OCI-LY1 (cell line): ENCODE measurements at regions not wholly inside any gene's neighbourhood (a gene's known extent, or its start where the extent isn't known, plus 50 kb on each side); places are given as distances from the start of the nearest gene placed in this dataset.
"Not testable (repeated sequence)": the region's sequence is repeated elsewhere in the genome, so short reads cannot be mapped to it uniquely, and the experiment has no call there.

ENCODE experiments used
- H2AFZ ChIP-seq: fragments of 200-600 bp; sonication (generic), shearing (Covaris generic); 2 replicates; pipeline ENCODE4 v1.6.0; 2014; ENCODE audit warnings: antibody characterized with exemption, mild to moderate bottlenecking, low read length
- H3F3A ChIP-seq: fragments of 200-600 bp; sonication (generic), shearing (Covaris generic); 2 replicates; pipeline ENCODE4 v1.6.0; 2014; ENCODE audit warnings: mild to moderate bottlenecking, antibody characterized with exemption, low read length, moderate library complexity; ENCODE audit not compliant: insufficient read depth
- H3K27ac ChIP-seq: fragments of 200-600 bp; sonication (generic); 2 replicates; pipeline ENCODE4 v1.5.1; 2014; ENCODE audit warnings: low read length, mixed run types, mild to moderate bottlenecking, low read depth; ENCODE audit not compliant: poor library complexity, severe bottlenecking
- H3K27me3 ChIP-seq: fragments of 200-600 bp; sonication (generic); 2 replicates; pipeline ENCODE4 v1.6.0; 2014; ENCODE audit warnings: antibody characterized with exemption, mild to moderate bottlenecking, low read length, moderate library complexity; ENCODE audit not compliant: insufficient read depth
- H3K36me3 ChIP-seq: fragments of 200-600 bp; sonication (generic); 2 replicates; pipeline ENCODE4 v1.6.1; 2014; ENCODE audit warnings: mild to moderate bottlenecking, antibody characterized with exemption, low read length, moderate library complexity, mixed read lengths; ENCODE audit not compliant: insufficient read depth
- H3K4me1 ChIP-seq: fragments of 200-600 bp; sonication (generic); 2 replicates; pipeline ENCODE4 v1.5.1; 2014; ENCODE audit warnings: mild to moderate bottlenecking, low read length, moderate library complexity; ENCODE audit not compliant: insufficient read depth, severe bottlenecking
- H3K4me2 ChIP-seq: fragments of 200-600 bp; sonication (generic), shearing (Covaris generic); 2 replicates; pipeline ENCODE4 v1.6.1; 2014; ENCODE audit warnings: low read length
- H3K4me3 ChIP-seq: fragments of 200-600 bp; sonication (generic); 2 replicates; pipeline ENCODE4 v1.5.1; 2014; ENCODE audit warnings: low read length, low read depth, mild to moderate bottlenecking, mixed read lengths; ENCODE audit not compliant: poor library complexity, severe bottlenecking
- H3K79me2 ChIP-seq: fragments of 200-600 bp; shearing (Covaris generic); 2 replicates; pipeline ENCODE4 v1.6.1; 2016; ENCODE audit warnings: mixed run types, low read length, mixed read lengths; ENCODE audit not compliant: insufficient read depth
- H3K9ac ChIP-seq: fragments of 200-600 bp; sonication (generic), shearing (Covaris generic); 2 replicates; pipeline ENCODE4 v1.6.1; 2014; ENCODE audit warnings: mild to moderate bottlenecking, low read length, mixed read lengths
- H3K9me2 ChIP-seq: fragments of 200-600 bp; sonication (generic), shearing (Covaris generic); 2 replicates; pipeline ENCODE4 v1.6.1; 2014; ENCODE audit warnings: low read depth, mild to moderate bottlenecking, low read length, mixed read lengths
- H3K9me3 ChIP-seq: fragments of 200-600 bp; shearing (Covaris generic); 2 replicates; pipeline ENCODE4 v1.6.1; 2014; ENCODE audit warnings: low read length, mixed read lengths
- H4K20me1 ChIP-seq: fragments of 200-600 bp; sonication (generic), shearing (Covaris generic); 2 replicates; pipeline ENCODE4 v1.6.0; 2016; ENCODE audit warnings: mild to moderate bottlenecking, low read length; ENCODE audit not compliant: insufficient read depth
- EZH2 ChIP-seq: fragments of 200-600 bp; sonication (generic), shearing (Covaris generic); IDR thresholded peaks from 2 replicates; pipeline ENCODE4 v1.8.0; 2017; ENCODE audit warnings: borderline replicate concordance, mixed run types, mild to moderate bottlenecking, antibody characterized with exemption, low read length, moderate library complexity, mixed read lengths
- TF ChIP-seq, protein P1 (sequence below): fragments of 200-600 bp; sonication (generic), shearing (Covaris generic); IDR thresholded peaks from 2 replicates; pipeline ENCODE4 v1.5.1; 2017; ENCODE audit warnings: mild to moderate bottlenecking, antibody characterized with exemption, low read length, moderate library complexity, mixed read lengths

DNA sequence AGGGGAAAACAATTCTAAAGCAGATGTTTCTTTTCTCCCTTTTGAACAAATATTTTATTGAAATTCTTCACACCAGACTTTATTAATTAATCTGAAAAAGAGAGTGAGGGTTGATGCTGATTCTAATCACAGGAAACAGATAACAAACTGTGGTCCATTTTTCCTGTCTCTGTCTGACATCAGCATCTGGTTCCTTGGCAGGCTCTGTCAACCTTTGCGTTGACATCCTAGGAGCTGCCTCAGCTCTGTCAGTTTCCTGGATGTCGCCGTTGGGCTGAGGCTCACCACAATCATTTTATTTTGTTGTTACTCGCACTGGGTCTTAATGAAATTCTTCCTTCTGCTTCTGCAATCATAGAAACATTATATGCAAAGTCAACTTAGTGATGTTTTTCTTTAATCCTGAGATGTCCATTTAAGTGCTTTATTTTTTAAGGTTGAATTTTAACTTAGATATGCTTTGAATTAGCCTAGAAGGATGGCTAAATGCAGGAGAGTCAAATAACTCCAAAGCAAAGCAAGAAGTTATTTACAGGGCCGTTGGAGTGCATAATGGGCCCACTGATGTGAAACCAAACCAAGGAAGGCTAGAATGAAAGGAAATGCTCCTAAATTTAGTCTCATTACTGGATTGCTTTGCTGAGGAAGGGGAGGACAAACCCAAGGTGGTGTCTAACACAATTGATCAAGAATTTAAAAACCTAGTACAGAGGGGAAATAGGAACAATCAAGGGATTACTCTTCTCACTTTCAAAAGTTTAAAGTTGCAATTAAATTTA is 542.4 kb downstream of the FLRT2 start:
- H4K20me1 ChIP-seq: no peaks in the 10 kb centered on the region
- TF ChIP-seq EZH2: no peak
- TF ChIP-seq, protein P1, sequence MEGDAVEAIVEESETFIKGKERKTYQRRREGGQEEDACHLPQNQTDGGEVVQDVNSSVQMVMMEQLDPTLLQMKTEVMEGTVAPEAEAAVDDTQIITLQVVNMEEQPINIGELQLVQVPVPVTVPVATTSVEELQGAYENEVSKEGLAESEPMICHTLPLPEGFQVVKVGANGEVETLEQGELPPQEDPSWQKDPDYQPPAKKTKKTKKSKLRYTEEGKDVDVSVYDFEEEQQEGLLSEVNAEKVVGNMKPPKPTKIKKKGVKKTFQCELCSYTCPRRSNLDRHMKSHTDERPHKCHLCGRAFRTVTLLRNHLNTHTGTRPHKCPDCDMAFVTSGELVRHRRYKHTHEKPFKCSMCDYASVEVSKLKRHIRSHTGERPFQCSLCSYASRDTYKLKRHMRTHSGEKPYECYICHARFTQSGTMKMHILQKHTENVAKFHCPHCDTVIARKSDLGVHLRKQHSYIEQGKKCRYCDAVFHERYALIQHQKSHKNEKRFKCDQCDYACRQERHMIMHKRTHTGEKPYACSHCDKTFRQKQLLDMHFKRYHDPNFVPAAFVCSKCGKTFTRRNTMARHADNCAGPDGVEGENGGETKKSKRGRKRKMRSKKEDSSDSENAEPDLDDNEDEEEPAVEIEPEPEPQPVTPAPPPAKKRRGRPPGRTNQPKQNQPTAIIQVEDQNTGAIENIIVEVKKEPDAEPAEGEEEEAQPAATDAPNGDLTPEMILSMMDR: no peak
- H3K4me2 ChIP-seq: no peak overlapping the region
- no peak overlapping the region for H2AFZ ChIP-seq
- H3K27me3 ChIP-seq: no peaks in the 10 kb centered on the region
- no peaks in the 10 kb centered on the region for H3K9me3 ChIP-seq
- H3K9ac ChIP-seq: no peak overlapping the region
- H3K9me2 ChIP-seq: no peaks in the 10 kb centered on the region
- H3F3A ChIP-seq: no peaks in the 10 kb centered on the region
- no peak overlapping the region for H3K4me3 ChIP-seq
- no peaks in the 10 kb centered on the region for H3K79me2 ChIP-seq
- H3K27ac ChIP-seq: no peak overlapping the region
- no peaks in the 10 kb centered on the region for H3K4me1 ChIP-seq
- no peaks in the 10 kb centered on the region for H3K36me3 ChIP-seq

- no peak overlapping the region for H3K9ac ChIP-seq
- H3K4me1 ChIP-seq: no peaks in the 10 kb centered on the region
- H3K27ac ChIP-seq: no peak overlapping the region
- H3K9me3 ChIP-seq: no peaks in the 10 kb centered on the region
- H2AFZ ChIP-seq: no peak overlapping the region
- H4K20me1 ChIP-seq: no peaks in the 10 kb centered on the region
- H3K36me3 ChIP-seq: no peaks in the 10 kb centered on the region
- H3K27me3 ChIP-seq: no peaks in the 10 kb centered on the region
- no peaks in the 10 kb centered on the region for H3F3A ChIP-seq
- H3K9me2 ChIP-seq: no peaks in the 10 kb centered on the region
- TF ChIP-seq EZH2: no peak
- TF ChIP-seq, protein P1: no peak
- H3K79me2 ChIP-seq: no peaks in the 10 kb centered on the region
- H3K4me2 ChIP-seq: no peak overlapping the region
- H3K4me3 ChIP-seq: no peak overlapping the region
Measured at GRCh38 chr14:86066651-86067050, 536.7 kb downstream of the FLRT2 start.

DNA sequence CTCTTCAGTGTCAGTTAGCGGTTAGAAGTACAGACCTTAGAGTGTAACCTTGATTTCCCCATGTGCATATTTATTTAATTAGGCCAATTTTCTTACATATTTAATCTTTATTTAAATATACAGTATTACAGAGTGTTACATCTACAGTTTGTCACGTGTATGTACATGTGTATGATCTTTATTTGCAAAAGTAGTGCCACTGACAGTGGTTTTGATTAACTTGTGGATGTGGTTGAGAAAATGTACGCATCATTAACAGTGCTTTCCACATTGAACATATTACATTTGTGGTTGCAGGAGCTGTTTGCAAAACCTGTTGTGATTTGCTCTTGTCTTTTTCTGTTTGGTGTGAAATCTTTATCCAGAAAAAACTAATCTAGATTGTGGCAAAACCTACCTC is 535.5 kb downstream of the FLRT2 start:
- Histone ChIP-seq H3K27ac (no peak overlapping the region), H3K9me2 (no peaks in the 10 kb centered on the region), H3K4me2 (no peak overlapping the region), H3K9me3 (no peaks in the 10 kb centered on the region), H3F3A (no peaks in the 10 kb centered on the region), H2AFZ (no peak overlapping the region), H3K36me3 (no peaks in the 10 kb centered on the region), H4K20me1 (no peaks in the 10 kb centered on the region), H3K27me3 (no peaks in the 10 kb centered on the region), H3K4me1 (no peaks in the 10 kb centered on the region), H3K79me2 (no peaks in the 10 kb centered on the region), H3K9ac (no peak overlapping the region), H3K4me3 (no peak overlapping the region)
- TF ChIP-seq, protein P1: no peak
- TF ChIP-seq EZH2: no peak

DNA sequence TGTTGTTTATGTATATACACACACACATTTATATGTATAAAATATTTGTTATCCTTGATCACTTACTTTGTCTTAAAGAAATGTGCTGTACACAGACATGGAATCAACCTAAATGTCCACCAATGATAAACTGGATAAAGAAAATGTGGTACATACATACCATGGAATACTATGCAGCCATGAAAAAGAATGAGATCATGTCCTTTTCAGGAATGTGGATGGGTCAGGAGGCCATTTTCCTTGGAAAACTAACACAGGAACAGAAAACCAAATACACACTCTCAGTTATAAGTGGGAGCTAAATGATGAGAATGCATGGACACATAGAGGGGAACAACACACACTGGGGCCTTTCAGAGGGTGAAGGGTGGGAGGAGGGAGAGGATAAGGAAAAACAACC is 534.7 kb downstream of the FLRT2 start:
- not testable (repeated sequence) for H3K9ac ChIP-seq, H2AFZ ChIP-seq

More for the DNA sequence above, 534.7 kb downstream of the FLRT2 start:
- not testable (repeated sequence) for H3F3A ChIP-seq, H3K4me3 ChIP-seq, H3K9me3 ChIP-seq, H3K4me1 ChIP-seq, H4K20me1 ChIP-seq, H3K36me3 ChIP-seq, H3K27me3 ChIP-seq, H3K4me2 ChIP-seq, H3K9me2 ChIP-seq, H3K79me2 ChIP-seq, H3K27ac ChIP-seq
